ENCODE measurements at regions not wholly inside any gene's neighbourhood (a gene's known extent, or its start where the extent isn't known, plus 50 kb on each side); places are given as distances from the start of the nearest gene placed in this dataset.

- no peak for DNase-seq
These were observed 1138.9 kb upstream of the WWC1 start for GRCh38 chr5:167152561-167152960.

GRCh38 chr5:167155387-167156005 lies 1135.9 kb upstream of the WWC1 start:
- DNase-seq = no peak

- no peak for DNase-seq
These were observed 1135.0 kb upstream of the WWC1 start for GRCh38 chr5:167156446-167156845.

DNA sequence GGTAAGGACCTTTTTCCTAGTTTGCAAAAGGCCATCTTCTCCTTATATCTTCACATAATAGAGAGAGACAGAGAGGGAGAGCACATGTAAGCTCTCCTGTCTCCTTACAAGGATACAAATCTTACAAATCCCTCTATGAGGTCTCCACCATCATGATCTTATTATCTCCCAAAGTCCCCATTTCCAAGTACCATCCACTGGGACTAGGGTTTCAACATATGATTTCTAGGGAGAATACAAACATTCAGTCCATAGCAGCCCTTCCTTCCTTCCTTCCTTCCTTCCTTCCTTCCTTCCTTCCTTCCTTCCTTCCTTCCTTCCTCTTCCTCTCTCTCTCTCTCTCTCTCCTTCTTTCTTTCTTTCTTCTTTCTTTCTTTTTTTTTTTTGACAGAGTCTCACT lies 1132.9 kb upstream of the WWC1 start:
- no peak for DNase-seq

- DNase-seq = no peak
These were observed 1131.1 kb upstream of the WWC1 start for GRCh38 chr5:167160388-167160787.

DNA sequence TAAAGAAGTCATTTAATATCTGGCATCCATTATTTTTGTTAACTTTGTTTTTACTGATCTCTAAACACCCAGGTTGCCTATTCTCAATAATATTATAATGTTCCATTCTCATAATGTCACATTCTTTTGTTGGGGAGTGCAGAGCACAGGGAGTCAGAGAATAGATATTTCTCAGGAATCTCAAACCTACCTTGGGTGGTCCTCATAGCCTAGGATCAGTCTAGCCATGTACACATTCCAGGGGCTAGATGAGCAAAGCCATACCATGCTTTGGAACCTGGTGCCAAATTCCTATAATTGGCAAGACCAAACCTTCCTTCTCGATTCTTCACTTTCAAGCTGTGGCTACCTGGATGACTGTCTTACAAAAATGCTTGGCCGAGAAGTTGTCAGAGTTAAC lies 1124.7 kb upstream of the WWC1 start:
- no peak for DNase-seq

- no peak for DNase-seq
These were observed 1124.2 kb upstream of the WWC1 start for GRCh38 chr5:167167191-167167795.

DNA sequence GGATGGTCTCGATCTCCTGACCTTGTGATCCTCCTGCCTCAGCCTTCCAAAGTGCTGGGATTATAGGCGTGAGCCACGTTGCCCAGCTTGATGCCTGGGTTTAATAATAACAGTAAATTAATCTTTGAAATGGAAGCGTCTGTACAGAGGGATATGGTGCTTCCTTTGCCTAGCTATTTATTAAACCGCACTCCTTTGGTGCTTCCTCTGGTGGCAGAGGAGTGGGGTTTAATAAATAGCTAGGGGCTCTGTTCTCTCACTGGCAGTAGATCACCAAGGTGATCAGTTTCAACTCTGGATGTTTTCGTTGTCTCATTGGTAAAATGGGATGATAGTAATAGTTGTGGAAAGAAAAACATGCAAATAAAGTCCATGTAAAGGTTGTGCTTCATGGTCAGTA lies 1122.5 kb upstream of the WWC1 start:
- DNase-seq = no peak

GRCh38 chr5:167171056-167171455 lies 1120.4 kb upstream of the WWC1 start:
- no peak for DNase-seq

DNA sequence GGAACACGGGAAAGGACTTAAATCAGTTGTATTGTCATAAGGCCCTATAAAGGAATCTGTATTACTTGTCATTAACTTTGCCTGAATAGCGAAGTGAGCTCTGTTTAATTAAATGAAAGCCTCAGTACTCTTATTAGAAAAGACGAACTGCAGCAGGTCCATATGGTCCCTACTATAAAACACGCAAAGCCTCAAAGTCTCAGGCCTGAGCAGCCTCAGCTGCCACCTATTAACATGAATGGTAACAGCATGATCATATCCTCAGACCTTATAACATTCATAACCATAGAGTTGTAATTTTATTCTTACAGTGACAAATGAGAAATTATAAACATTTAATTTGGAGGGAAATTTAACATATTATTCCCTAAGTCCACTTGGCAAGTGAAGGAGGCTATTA lies 1113.7 kb upstream of the WWC1 start:
- no peak for DNase-seq

DNA sequence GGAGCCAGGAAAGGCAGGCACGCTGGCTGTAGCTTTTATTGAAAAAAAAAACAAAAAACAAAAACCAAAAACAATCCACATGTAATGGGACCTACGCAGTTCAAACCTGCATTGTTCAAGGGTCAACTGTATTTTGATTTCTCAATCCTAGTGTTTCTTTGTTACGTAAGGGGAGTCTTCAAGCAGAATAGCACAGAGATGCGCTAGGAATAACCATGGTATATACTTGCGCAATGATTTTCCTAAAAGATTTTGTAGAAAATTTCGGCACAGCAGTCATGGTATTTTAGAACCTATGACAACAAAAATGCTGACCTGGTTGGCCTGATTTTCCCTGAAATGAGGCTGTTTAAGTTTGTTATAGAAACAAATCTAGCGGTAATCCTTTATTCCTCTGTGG lies 1110.5 kb upstream of the WWC1 start:
- no peak for DNase-seq

DNA sequence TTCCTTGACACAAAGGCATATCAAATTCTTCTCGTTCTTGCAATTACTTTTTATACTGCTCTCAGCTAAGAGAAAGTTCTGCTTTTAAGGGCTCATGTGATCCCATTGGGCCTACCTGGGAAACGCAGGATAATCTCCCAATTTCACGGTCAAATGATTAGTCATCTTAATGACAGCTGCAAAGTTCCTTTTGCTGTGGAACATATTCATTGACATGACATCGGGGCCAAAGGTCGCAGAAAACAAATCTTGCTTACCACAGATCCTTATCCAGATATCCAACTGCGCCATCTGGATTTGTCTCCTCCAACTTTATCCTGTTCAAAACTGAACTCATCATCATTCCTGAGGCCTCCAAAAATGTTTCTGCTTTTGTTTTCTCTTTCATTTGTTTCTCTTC lies 1085.6 kb upstream of the WWC1 start:
- no peak for DNase-seq

DNA sequence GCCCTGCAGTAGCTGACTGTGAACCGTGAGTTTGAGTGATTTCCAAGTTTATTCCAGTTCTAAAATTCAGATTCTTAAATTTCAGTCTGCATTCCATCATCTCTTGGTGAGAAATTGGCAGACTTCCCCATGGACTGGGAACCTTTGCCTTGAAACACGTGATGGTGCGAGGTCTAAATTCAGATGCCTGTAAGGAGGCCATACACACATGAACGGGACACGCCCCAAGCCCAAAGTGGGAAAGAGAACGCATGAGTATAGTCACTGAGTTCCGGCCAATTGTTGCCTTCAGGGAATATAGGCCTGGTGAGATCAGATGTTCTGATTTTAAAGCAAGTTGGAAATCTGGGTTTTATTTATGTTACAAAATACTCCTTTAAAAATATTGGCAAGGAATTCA lies 1084.4 kb upstream of the WWC1 start:
- no peak for DNase-seq

DNA sequence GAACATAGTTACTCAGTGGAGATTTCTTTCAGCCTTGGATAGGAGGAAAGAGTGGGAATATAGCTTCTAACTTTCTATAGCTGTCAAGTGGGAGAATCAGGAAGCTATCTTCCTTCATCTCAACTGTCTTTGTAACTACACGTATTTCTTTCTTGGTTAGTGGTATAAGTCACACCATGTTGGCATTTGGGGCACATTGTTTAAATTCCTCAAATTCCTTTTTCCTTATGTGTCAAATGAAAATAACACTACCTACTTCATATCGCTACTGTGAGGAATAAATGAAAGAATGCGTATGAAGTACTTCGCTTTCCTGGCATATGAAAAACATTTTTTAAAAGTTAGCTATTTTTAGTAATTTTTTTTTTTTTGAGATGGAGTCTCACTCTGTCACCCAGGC lies 1082.5 kb upstream of the WWC1 start:
- DNase-seq = no peak

- no peak for DNase-seq
These were observed 1074.2 kb upstream of the WWC1 start for GRCh38 chr5:167217097-167217743.

DNA sequence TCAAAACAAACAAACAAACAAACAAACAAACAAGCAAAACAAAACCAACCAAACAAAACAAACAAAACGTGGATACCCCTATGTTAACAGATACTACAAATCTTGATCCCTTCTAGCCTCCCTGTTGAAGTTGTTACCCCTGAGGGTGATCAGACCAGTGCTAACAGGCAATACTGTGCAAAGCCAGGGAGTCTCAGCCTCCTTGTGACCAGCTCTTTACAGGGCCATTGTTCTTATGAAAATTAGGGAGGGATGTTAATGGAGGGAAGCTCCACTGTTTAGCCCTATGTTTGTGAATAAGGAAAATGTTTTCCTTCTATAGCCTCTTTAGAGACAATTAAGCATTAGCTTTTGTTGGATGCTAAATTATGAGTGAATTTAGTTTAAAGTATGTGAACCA lies 1072.1 kb upstream of the WWC1 start:
- DNase-seq = no peak

- no peak for DNase-seq
These were observed 1065.1 kb upstream of the WWC1 start for GRCh38 chr5:167226386-167226785.

DNA sequence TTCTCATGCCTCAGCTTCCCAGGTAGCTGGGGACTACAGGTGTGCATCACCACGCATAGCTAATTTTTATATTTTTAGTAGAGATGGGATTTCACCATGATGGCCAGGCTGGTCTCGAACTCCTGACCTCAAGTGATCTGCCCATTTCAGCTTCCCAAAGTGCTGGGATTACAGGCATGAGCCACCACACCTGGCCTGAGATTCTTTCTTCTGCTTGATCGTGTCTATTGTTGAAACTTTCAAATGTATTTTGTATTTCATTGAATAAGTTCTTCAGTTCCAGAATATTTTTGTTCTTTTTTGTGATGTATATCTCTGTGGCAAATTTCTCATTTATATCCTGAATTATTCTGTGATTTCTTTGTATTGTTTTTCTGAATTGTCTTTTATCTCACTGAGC lies 1063.3 kb upstream of the WWC1 start:
- no peak for DNase-seq

GRCh38 chr5:167229751-167230150 lies 1061.7 kb upstream of the WWC1 start:
- DNase-seq = no peak

GRCh38 chr5:167230414-167230813 lies 1061.0 kb upstream of the WWC1 start:
- no peak for DNase-seq

DNA sequence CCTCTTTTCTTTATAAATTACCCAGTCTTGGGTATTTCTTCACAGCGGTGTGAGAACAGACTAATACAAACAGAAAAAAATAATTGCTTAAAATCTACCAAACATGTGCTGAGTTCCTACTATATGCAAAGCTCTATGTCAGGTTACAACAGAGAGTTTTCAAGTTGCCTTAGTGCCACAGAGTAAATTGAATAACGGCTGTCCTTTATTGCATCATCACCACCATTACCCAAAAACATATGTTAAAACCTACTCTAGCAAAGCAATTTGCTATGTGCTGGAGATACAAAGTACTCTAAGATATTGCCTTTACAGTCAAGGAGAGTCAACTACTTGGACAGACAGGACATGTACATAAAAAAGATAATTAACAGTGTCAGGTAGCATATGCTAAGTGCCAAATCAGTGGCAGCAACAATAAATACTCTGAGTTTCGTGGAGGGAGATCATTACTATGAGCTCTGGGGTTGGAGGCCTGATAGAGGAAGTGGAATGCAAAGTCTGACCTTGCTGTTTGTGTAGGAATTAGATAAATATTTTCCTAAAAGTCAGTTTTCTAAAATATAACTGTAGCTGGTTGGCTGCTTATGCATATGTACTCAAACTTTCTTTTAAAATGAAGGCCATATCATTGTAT lies 1058.7 kb upstream of the WWC1 start:
- no peak for DNase-seq

DNA sequence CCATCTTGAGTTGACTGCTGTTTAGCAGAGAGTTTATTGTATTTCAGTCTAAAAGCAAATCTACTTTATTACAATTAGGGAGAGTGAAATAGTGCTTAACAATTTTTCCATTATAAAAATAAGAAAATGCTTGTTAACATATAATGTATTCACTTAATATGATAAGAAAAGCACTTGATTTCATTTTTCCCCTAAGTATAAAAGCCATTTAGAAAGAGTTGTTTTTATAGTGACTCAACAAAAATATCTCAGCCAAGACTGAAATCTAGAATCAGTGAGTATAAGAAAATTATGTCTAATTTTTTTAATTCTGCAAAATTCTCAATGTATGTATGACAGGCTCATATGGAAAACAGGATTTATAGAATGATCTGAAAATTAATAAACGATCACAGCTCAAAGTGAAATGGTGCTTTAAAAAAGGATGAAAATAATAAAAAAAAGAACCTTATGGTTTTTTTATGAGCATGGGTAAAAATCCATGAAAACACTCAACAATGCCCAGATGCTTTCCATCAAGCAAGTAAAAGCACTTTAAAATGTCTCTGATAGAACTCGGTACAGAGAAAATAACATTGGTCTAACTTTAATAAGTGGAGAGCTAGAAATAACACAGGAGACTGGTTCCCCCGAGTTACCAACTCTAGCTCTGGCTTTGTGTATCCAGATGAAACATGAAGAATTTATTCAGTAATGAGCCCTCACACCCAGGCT lies 1057.8 kb upstream of the WWC1 start:
- DNase-seq = no peak

GRCh38 chr5:167241436-167242067 lies 1049.9 kb upstream of the WWC1 start:
- DNase-seq = no peak
